AG09309 (cell line): ENCODE measurements at regions not wholly inside any gene's neighbourhood (a gene's known extent, or its start where the extent isn't known, plus 50 kb on each side); places are given as distances from the start of the nearest gene placed in this dataset.

Experiments
- DNase-seq: peaks from one replicate; pipeline ENCODE4 v3.0.0-alpha.2; 2010; ENCODE audit warnings: low read depth
- H3K4me3 ChIP-seq: 2 replicates; pipeline ENCODE4 v1.5.1; 2011; ENCODE audit warnings: mild to moderate bottlenecking, low read depth, low read length, moderate library complexity; ENCODE audit not compliant: control insufficient read depth
- CTCF ChIP-seq: IDR thresholded peaks from 2 replicates; pipeline ENCODE4 v1.5.1; 2011; ENCODE audit warnings: mild to moderate bottlenecking, low read depth, low read length, inconsistent platforms; ENCODE audit not compliant: insufficient read depth, control insufficient read depth; ENCODE audit errors: missing control alignments

- H3K4me3 ChIP-seq, result no peak overlapping the region
- no peak for TF ChIP-seq CTCF
- DNase-seq, result no peak
Observed at GRCh38 chr4:23943478-23943877, 53.6 kb upstream of the PPARGC1A start.

DNA sequence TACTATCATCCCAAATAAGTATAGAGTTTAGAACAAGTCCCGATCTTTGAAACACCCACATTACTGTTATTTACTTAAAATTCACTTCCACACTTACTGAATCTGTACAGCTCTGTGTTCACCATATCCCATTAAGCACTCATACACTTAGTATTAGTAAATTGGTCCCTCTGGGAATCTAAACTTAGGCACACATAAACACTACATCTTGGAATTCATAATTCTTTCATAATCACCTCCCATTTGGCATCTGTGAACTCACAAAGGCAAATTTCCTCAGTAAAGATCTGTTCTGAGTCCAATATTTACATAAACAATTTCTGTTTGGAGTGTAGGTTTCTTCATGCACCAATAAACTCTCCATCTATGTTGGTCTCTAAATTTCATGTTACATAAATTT lies 52.6 kb upstream of the PPARGC1A start:
- H3K4me3 ChIP-seq, result no peak overlapping the region
- no peak for TF ChIP-seq CTCF
- DNase-seq, result no peak
